ENCODE measurements at regions not wholly inside any gene's neighbourhood (a gene's known extent, or its start where the extent isn't known, plus 50 kb on each side); places are given as distances from the start of the nearest gene placed in this dataset.

DNA sequence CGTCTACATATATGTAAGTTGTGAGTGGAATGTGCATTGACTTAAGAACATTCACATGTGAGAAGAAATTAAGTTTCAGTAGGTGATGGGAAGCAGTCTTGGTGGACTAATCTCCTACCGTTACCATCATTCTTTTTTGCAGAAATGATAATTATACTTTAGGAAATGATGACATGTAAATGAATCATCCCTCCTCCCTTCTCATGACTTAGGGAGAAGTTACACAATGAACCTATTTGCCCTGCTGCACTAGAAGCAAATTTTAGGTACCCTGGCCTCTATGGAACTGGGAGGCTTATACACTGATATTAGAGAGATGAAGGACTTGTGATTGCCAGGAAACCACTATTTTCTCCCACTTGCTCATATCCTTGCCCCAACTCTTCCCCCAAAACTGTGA lies 214.2 kb downstream of the CALCRL start:
- Histone ChIP-seq H3K4me3 (ENCODE audit: low read depth, low read length) (no peak overlapping the region), H3K9me3 (ENCODE audit: control insufficient read depth, insufficient read depth, low read depth, low read length) (no peaks in the 10 kb centered on the region), H3K36me3 (ENCODE audit: control insufficient read depth in 2 of 2, insufficient read depth in 1 of 2, low read length in 2 of 2) (no peaks in the 10 kb centered on the region), H3K4me1 (ENCODE audit: control insufficient read depth, insufficient read depth, low read length) (no peaks in the 10 kb centered on the region), H3K27ac (ENCODE audit: extremely low read depth, low read depth, low read length) (no peak overlapping the region)
- CTCF ChIA-PET, result interaction anchor here (0.7 kb wide), 1 partner anchor 232 kb away, joined by 3 read pairs; no protein-coding TSS in a partner anchor
- TF ChIP-seq ZNF404 (tag by site-specific recombination; IDR thresholded peaks at IDR 0.05) (no peak), EGR2 (tag by site-specific recombination; IDR thresholded peaks at IDR 0.05; ENCODE audit: low read depth) (no peak), GLI4 (tag by site-specific recombination; IDR thresholded peaks at IDR 0.05) (no peak), ZNF2 (tag by site-specific recombination; IDR thresholded peaks at IDR 0.05) (no peak), ZBTB1 (tag by site-specific recombination; IDR thresholded peaks at IDR 0.05) (no peak), MYNN (tag by site-specific recombination; IDR thresholded peaks at IDR 0.05; ENCODE audit: borderline replicate concordance) (no peak), ZNF223 (tag by site-specific recombination; IDR thresholded peaks at IDR 0.05) (no peak), ZNF521 (tag by site-specific recombination; IDR thresholded peaks at IDR 0.05) (no peak), ZNF16 (tag by site-specific recombination; IDR thresholded peaks at IDR 0.05; ENCODE audit: low read depth) (no peak), ZNF214 (tag by site-specific recombination; IDR thresholded peaks at IDR 0.05; ENCODE audit: borderline replicate concordance) (no peak), ZNF670 (tag by site-specific recombination; IDR thresholded peaks at IDR 0.05; ENCODE audit: low read depth) (no peak), TRIM28 (IDR thresholded peaks at IDR 0.05; ENCODE audit: borderline replicate concordance, low read length) (no peak), OVOL3 (tag by site-specific recombination; IDR thresholded peaks at IDR 0.05) (no peak), ZNF37A (tag by site-specific recombination; IDR thresholded peaks at IDR 0.05) (no peak), ZSCAN30 (tag by site-specific recombination; IDR thresholded peaks at IDR 0.05) (no peak), ZNF571 (tag by site-specific recombination; IDR thresholded peaks at IDR 0.05) (no peak), ZNF785 (tag by site-specific recombination; IDR thresholded peaks at IDR 0.05) (no peak), ZNF211 (tag by site-specific recombination; IDR thresholded peaks at IDR 0.05; ENCODE audit: low read depth) (no peak)
- TF ChIP-seq, protein P1, sequence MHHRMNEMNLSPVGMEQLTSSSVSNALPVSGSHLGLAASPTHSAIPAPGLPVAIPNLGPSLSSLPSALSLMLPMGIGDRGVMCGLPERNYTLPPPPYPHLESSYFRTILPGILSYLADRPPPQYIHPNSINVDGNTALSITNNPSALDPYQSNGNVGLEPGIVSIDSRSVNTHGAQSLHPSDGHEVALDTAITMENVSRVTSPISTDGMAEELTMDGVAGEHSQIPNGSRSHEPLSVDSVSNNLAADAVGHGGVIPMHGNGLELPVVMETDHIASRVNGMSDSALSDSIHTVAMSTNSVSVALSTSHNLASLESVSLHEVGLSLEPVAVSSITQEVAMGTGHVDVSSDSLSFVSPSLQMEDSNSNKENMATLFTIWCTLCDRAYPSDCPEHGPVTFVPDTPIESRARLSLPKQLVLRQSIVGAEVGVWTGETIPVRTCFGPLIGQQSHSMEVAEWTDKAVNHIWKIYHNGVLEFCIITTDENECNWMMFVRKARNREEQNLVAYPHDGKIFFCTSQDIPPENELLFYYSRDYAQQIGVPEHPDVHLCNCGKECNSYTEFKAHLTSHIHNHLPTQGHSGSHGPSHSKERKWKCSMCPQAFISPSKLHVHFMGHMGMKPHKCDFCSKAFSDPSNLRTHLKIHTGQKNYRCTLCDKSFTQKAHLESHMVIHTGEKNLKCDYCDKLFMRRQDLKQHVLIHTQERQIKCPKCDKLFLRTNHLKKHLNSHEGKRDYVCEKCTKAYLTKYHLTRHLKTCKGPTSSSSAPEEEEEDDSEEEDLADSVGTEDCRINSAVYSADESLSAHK (tag by site-specific recombination; IDR thresholded peaks at IDR 0.05), result no peak
- TF ChIP-seq, protein P2, sequence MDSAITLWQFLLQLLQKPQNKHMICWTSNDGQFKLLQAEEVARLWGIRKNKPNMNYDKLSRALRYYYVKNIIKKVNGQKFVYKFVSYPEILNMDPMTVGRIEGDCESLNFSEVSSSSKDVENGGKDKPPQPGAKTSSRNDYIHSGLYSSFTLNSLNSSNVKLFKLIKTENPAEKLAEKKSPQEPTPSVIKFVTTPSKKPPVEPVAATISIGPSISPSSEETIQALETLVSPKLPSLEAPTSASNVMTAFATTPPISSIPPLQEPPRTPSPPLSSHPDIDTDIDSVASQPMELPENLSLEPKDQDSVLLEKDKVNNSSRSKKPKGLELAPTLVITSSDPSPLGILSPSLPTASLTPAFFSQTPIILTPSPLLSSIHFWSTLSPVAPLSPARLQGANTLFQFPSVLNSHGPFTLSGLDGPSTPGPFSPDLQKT (IDR thresholded peaks at IDR 0.05; ENCODE audit: borderline replicate concordance, low read depth, low read length), result no peak
- POLR2A ChIA-PET, result no interaction called here

- Histone ChIP-seq H3K27ac (ENCODE audit: extremely low read depth, low read depth, low read length) (no peak overlapping the region), H3K9me3 (ENCODE audit: control insufficient read depth, insufficient read depth, low read depth, low read length) (no peaks in the 10 kb centered on the region), H3K36me3 (ENCODE audit: control insufficient read depth in 2 of 2, insufficient read depth in 1 of 2, low read length in 2 of 2) (no peaks in the 10 kb centered on the region), H3K4me3 (ENCODE audit: low read depth, low read length) (no peak overlapping the region), H3K4me1 (ENCODE audit: control insufficient read depth, insufficient read depth, low read length) (no peaks in the 10 kb centered on the region)
- POLR2A ChIA-PET, result no interaction called here
- no peak for TF ChIP-seq ZNF626 (tag by site-specific recombination; IDR thresholded peaks at IDR 0.05)
- TF ChIP-seq ZBTB6 (tag by site-specific recombination; IDR thresholded peaks at IDR 0.05), result no peak
- CTCF ChIA-PET, result no interaction called here
Measured at GRCh38 chr2:187232749-187233148, 215.3 kb downstream of the CALCRL start.

Measured in HEK293 (cell line).